HepG2 (cell line): ENCODE measurements at regions not wholly inside any gene's neighbourhood (a gene's known extent, or its start where the extent isn't known, plus 50 kb on each side); places are given as distances from the start of the nearest gene placed in this dataset.

Experiments
- ATAC-seq: fragments of 200-7000 bp; cut with Tn5 transposase; 3 replicates; pipeline ENCODE4 v1.9.1; 2020; ENCODE audit warnings: mild to moderate bottlenecking, moderate library complexity
- BruUV-seq: library from RNA; stranded (reverse); fragments of 400-500 nt; replicated peaks from 2 replicates; lab custom pipeline; 2021; lab: Mats Ljungman, UMichigan
- CTCF ChIA-PET: fragments of 300-600 bp; formaldehyde crosslinking; extraction: SDS; loops from one replicate; lab custom pipeline; 2021; ENCODE audit warnings: low total read pairs, inconsistent platforms, low intra/inter-chr PET ratio; lab: Yijun Ruan, JAX
- POLR2A ChIA-PET: fragments of 350-600 bp; sonication (Branson Sonifier 250); formaldehyde crosslinking; loops from one replicate; lab custom pipeline; 2020; ENCODE audit warnings: antibody characterized with exemption, inconsistent platforms; lab: Yijun Ruan, JAX
- DNase-seq: peaks from one replicate; pipeline ENCODE4 v3.0.0-alpha.2; 2015; ENCODE audit warnings: low spot score
- FAIRE-seq: peaks from 3 replicates; lab custom pipeline; 2011; peaks lifted over from hg19 to GRCh38; lab: Jason Lieb, UNC
- H2AFZ ChIP-seq: one replicate; pipeline ENCODE4 v1.6.1; 2011; ENCODE audit warnings: low read length, inconsistent platforms
- H3K27ac ChIP-seq: fragments of 300-600 bp; 3 replicates; pipeline ENCODE4 v1.8.0; 2011; ENCODE audit warnings: mixed run types, mild to moderate bottlenecking, mixed read lengths, low read length, inconsistent platforms; ENCODE audit not compliant: insufficient read depth; ENCODE audit errors: extremely low read length
- H3K27me3 ChIP-seq, 2 experiments: fragments of 200-600 bp in 1 of 2; 2 replicates in 1 of 2; 3 replicates in 1 of 2; pipeline versions ENCODE4 v1.6.0 to v1.8.0; 2011; ENCODE audit warnings: low read length in 2 of 2, mild to moderate bottlenecking in 2 of 2, moderate library complexity in 2 of 2, inconsistent platforms in 1 of 2; ENCODE audit not compliant: insufficient read depth in 2 of 2, control insufficient read depth in 1 of 2
- H3K36me3 ChIP-seq, 2 experiments: fragments of 200-600 bp in 1 of 2; replicated peaks in 1 of 2; 2 replicates in 1 of 2; 3 replicates in 1 of 2; pipeline versions ENCODE4 v1.5.1 to v1.8.0; 2011; ENCODE audit warnings: low read length in 2 of 2, inconsistent platforms in 1 of 2; ENCODE audit not compliant: insufficient read depth in 2 of 2, control insufficient read depth in 1 of 2
- H3K4me1 ChIP-seq: 2 replicates; pipeline ENCODE4 v1.5.1; 2012; ENCODE audit warnings: low read length, inconsistent platforms; ENCODE audit not compliant: insufficient read depth
- H3K4me2 ChIP-seq: 2 replicates; pipeline ENCODE4 v1.6.0; 2011; ENCODE audit warnings: low read depth, low read length, inconsistent platforms
- H3K4me3 ChIP-seq, 3 experiments: fragments of 200-600 bp in 1 of 3; sonication (generic), shearing (Covaris generic) in 1 of 3; replicated peaks in 1 of 3; 2 replicates each; pipeline ENCODE4 v1.5.1; 2011 to 2016; ENCODE audit warnings: low read length in 3 of 3, inconsistent platforms in 2 of 3, low read depth in 2 of 3, mild to moderate bottlenecking in 2 of 3, control low read depth in 1 of 3, mixed read lengths in 1 of 3; ENCODE audit not compliant: insufficient read depth in 1 of 3
- H3K79me2 ChIP-seq: one replicate; pipeline ENCODE4 v1.6.1; 2011; ENCODE audit warnings: low read length, inconsistent platforms; ENCODE audit not compliant: insufficient read depth
- H3K9ac ChIP-seq: 2 replicates; pipeline ENCODE4 v1.6.0; 2011; ENCODE audit warnings: mild to moderate bottlenecking, low read depth, low read length, inconsistent platforms; ENCODE audit not compliant: insufficient read depth
- H3K9me3 ChIP-seq: 2 replicates; pipeline ENCODE4 v1.5.1; 2012; ENCODE audit warnings: mild to moderate bottlenecking, low read length
- H4K20me1 ChIP-seq: 2 replicates; pipeline ENCODE4 v1.6.0; 2011; ENCODE audit warnings: inconsistent platforms, mild to moderate bottlenecking, low read length, moderate library complexity; ENCODE audit not compliant: insufficient read depth
- NFE2 ChIP-seq: sonication (generic); formaldehyde crosslinking; IDR thresholded peaks from 2 replicates; pipeline ENCODE4 v1.4.0; 2020; ENCODE audit warnings: missing genetic modification reagents
- PAX8 ChIP-seq: sonication (generic); formaldehyde crosslinking; IDR thresholded peaks from 2 replicates; pipeline ENCODE4 v1.8.0; 2022; ENCODE audit warnings: mild to moderate bottlenecking, missing genetic modification reagents, borderline replicate concordance
- SIN3A ChIP-seq: IDR thresholded peaks from 2 replicates; pipeline ENCODE4 v1.6.1; 2011; ENCODE audit warnings: low read depth, mild to moderate bottlenecking, control low read depth, low read length, borderline replicate concordance
- ZNF83 ChIP-seq: sonication (generic); formaldehyde crosslinking; IDR thresholded peaks from 2 replicates; pipeline ENCODE4 v1.4.0; 2020; ENCODE audit warnings: missing genetic modification reagents, mild to moderate bottlenecking, borderline replicate concordance
- WGBS: methylation state at CpG from one replicate; pipeline ENCODE4 v1.1.6; 2017; ENCODE audit warnings: low lambda C conversion rate; 5-methylcytosine and 5-hydroxymethylcytosine counted together
- in situ Hi-C: cut with HindIII; loops from 2 replicates; pipeline ENCODE4 v1.10.0; 2017; ENCODE audit warnings: low pct_unique_long_range_greater_than_20kb; ENCODE audit not compliant: extremely low pct_ligation_motif_present
- intact Hi-C: fragments of 100-400 bp; cut with micrococcal nuclease; formaldehyde crosslinking; loops from one replicate; pipeline ENCODE4 v1.10.0; 2022; ENCODE audit not compliant: unreplicated experiment
- TF ChIP-seq, protein P1 (sequence below): sonication (generic); formaldehyde crosslinking; IDR thresholded peaks from 2 replicates; pipeline ENCODE4 v1.5.0; 2020; ENCODE audit warnings: mild to moderate bottlenecking, missing genetic modification reagents, borderline replicate concordance
- TF ChIP-seq, protein P2 (sequence below): sonication (generic); formaldehyde crosslinking; IDR thresholded peaks from 2 replicates; pipeline ENCODE4 v1.4.0; 2020; ENCODE audit warnings: missing genetic modification reagents
- TF ChIP-seq, protein P3 (sequence below): sonication (generic); formaldehyde crosslinking; IDR thresholded peaks from 2 replicates; pipeline ENCODE4 v1.4.0; 2020; ENCODE audit warnings: missing genetic modification reagents

DNA sequence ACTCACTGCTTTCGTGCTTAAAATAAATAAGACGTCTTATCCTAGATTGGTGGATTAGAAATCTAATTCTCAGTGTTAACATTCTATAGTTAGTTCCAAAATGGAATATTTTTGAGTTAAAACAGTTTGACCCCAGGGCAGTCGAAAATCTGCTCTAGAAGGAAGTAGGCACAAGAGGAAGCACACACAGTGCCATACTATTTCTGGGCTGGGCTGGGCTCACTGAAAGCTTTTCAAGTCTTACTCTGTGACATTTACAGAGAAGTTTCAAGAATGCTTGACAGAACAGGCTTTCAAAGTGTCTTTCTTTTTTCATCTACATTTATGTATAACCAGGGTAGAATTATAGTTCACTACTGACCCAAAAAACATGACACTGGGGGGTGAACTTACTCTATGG, 209.8 kb downstream of the SOD2 start:
- H4K20me1 ChIP-seq: no peaks in the 10 kb centered on the region

DNA sequence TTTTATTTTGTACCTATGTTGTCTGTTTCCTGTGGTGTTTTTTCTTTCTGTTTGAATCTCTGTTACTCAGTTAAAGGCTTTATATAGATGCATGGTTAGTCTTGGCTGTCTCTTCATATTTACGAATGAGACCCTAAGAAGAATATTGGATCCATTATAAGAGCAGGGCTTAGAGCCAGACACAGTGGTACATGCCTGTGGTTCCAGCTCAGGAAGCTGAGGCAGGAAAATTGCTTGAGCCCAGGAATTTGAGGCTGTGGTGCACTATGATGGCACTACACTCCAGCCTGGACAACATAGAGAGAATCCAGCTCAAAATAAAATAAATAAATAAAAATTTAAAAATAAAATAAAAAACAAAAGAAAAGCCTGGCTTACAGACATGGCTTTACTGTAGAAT, 211.1 kb downstream of the SOD2 start:
- WGBS: 0% methylated on average over 1 of the region's 1 CpG
- Histone ChIP-seq H3K27ac (no peak overlapping the region), H3K27me3 (peaks cover 0 to 14% of the 10 kb centered on the region in 2 experiments; a peak in 1 of 5 replicates), H3K9me3 (no peaks in the 10 kb centered on the region), H3K79me2 (no peaks in the 10 kb centered on the region), H3K4me3 (no peak overlapping the region), H3K4me1 (no peaks in the 10 kb centered on the region), H2AFZ (no peak overlapping the region), H3K9ac (no peak overlapping the region), H3K4me2 (no peak overlapping the region), H3K36me3 (no peaks in the 10 kb centered on the region), H4K20me1 (no peaks in the 10 kb centered on the region)
- POLR2A ChIA-PET: no interaction called here
- no TSS peak for BruUV-seq
- intact Hi-C loops (no loop called here), in situ Hi-C loops (no loop called here)
- CTCF ChIA-PET: no interaction called here
- ATAC-seq: no peak
- no peak for DNase-seq
- FAIRE-seq: no peak
- TF ChIP-seq SIN3A (no peak), ZNF83 (CRISPR knock-in tag) (no peak), PAX8 (CRISPR knock-in tag) (no peak), NFE2 (CRISPR knock-in tag) (no peak)
- TF ChIP-seq, protein P1, sequence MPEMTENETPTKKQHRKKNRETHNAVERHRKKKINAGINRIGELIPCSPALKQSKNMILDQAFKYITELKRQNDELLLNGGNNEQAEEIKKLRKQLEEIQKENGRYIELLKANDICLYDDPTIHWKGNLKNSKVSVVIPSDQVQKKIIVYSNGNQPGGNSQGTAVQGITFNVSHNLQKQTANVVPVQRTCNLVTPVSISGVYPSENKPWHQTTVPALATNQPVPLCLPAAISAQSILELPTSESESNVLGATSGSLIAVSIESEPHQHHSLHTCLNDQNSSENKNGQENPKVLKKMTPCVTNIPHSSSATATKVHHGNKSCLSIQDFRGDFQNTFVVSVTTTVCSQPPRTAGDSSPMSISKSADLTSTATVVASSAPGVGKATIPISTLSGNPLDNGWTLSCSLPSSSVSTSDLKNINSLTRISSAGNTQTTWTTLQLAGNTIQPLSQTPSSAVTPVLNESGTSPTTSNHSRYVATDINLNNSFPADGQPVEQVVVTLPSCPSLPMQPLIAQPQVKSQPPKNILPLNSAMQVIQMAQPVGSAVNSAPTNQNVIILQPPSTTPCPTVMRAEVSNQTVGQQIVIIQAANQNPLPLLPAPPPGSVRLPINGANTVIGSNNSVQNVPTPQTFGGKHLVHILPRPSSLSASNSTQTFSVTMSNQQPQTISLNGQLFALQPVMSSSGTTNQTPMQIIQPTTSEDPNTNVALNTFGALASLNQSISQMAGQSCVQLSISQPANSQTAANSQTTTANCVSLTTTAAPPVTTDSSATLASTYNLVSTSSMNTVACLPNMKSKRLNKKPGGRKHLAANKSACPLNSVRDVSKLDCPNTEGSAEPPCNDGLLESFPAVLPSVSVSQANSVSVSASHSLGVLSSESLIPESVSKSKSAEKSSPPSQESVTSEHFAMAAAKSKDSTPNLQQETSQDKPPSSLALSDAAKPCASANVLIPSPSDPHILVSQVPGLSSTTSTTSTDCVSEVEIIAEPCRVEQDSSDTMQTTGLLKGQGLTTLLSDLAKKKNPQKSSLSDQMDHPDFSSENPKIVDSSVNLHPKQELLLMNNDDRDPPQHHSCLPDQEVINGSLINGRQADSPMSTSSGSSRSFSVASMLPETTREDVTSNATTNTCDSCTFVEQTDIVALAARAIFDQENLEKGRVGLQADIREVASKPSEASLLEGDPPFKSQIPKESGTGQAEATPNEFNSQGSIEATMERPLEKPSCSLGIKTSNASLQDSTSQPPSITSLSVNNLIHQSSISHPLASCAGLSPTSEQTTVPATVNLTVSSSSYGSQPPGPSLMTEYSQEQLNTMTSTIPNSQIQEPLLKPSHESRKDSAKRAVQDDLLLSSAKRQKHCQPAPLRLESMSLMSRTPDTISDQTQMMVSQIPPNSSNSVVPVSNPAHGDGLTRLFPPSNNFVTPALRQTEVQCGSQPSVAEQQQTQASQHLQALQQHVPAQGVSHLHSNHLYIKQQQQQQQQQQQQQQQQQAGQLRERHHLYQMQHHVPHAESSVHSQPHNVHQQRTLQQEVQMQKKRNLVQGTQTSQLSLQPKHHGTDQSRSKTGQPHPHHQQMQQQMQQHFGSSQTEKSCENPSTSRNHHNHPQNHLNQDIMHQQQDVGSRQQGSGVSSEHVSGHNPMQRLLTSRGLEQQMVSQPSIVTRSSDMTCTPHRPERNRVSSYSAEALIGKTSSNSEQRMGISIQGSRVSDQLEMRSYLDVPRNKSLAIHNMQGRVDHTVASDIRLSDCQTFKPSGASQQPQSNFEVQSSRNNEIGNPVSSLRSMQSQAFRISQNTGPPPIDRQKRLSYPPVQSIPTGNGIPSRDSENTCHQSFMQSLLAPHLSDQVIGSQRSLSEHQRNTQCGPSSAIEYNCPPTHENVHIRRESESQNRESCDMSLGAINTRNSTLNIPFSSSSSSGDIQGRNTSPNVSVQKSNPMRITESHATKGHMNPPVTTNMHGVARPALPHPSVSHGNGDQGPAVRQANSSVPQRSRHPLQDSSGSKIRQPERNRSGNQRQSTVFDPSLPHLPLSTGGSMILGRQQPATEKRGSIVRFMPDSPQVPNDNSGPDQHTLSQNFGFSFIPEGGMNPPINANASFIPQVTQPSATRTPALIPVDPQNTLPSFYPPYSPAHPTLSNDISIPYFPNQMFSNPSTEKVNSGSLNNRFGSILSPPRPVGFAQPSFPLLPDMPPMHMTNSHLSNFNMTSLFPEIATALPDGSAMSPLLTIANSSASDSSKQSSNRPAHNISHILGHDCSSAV (CRISPR knock-in tag): no peak
- TF ChIP-seq, protein P2, sequence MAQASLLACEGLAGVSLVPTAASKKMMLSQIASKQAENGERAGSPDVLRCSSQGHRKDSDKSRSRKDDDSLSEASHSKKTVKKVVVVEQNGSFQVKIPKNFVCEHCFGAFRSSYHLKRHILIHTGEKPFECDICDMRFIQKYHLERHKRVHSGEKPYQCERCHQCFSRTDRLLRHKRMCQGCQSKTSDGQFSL (CRISPR knock-in tag): no peak

More for the DNA sequence above, 209.8 kb downstream of the SOD2 start:
- Histone ChIP-seq H3K79me2 (no peaks in the 10 kb centered on the region), H3K27ac (no peak overlapping the region), H3K4me2 (no peak overlapping the region), H3K4me1 (no peaks in the 10 kb centered on the region), H3K36me3 (no peaks in the 10 kb centered on the region), H2AFZ (no peak overlapping the region), H3K9ac (no peak overlapping the region), H3K27me3 (peaks cover 0 to 14% of the 10 kb centered on the region in 2 experiments; a peak in 1 of 5 replicates), H3K9me3 (no peaks in the 10 kb centered on the region), H3K4me3 (no peak overlapping the region)
- FAIRE-seq (no peak), ATAC-seq (no peak), DNase-seq (no peak)
- ChIA-PET CTCF (no interaction called here), POLR2A (no interaction called here)
- intact Hi-C loops: no loop called here
- 0% methylated on average over 3 of the region's 3 CpGs for WGBS
- in situ Hi-C loops: no loop called here
- TF ChIP-seq, protein P3, sequence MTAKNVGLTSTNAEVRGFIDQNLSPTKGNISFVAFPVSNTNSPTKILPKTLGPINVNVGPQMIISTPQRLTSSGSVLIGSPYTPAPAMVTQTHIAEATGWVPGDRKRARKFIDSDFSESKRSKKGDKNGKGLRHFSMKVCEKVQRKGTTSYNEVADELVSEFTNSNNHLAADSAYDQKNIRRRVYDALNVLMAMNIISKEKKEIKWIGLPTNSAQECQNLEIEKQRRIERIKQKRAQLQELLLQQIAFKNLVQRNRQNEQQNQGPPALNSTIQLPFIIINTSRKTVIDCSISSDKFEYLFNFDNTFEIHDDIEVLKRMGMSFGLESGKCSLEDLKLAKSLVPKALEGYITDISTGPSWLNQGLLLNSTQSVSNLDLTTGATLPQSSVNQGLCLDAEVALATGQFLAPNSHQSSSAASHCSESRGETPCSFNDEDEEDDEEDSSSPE: no peak
- TF ChIP-seq, all 625 proteins: peak for 0
- no TSS peak for BruUV-seq
